ENCODE measurements at regions not wholly inside any gene's neighbourhood (a gene's known extent, or its start where the extent isn't known, plus 50 kb on each side); places are given as distances from the start of the nearest gene placed in this dataset.
"Not testable (repeated sequence)": the region's sequence is repeated elsewhere in the genome, so short reads cannot be mapped to it uniquely, and the experiment has no call there.

GRCh38 chr1:104636581-104636980, 886.9 kb downstream of the AMY1C start:
- no peak for DNase-seq (ENCODE audit: low read depth)
- TF ChIP-seq CTCF (conservative IDR thresholded peaks at IDR 0.05; ENCODE audit: low read depth, low read length), result no peak
- no peak overlapping the region for H3K4me3 ChIP-seq (ENCODE audit: low read depth, low read length)

- no peak for TF ChIP-seq CTCF (conservative IDR thresholded peaks at IDR 0.05; ENCODE audit: low read depth, low read length)
- no peak for DNase-seq (ENCODE audit: low read depth)
- no peak overlapping the region for H3K4me3 ChIP-seq (ENCODE audit: low read depth, low read length)
Observed at GRCh38 chr1:104646233-104646632, 896.5 kb downstream of the AMY1C start.

- DNase-seq (ENCODE audit: low read depth), result no peak
- peak; percentile 58 for TF ChIP-seq CTCF (conservative IDR thresholded peaks at IDR 0.05; ENCODE audit: low read depth, low read length)
Observed at GRCh38 chr1:104648269-104648691, 898.6 kb downstream of the AMY1C start.

GRCh38 chr1:104664374-104664773, 914.7 kb downstream of the AMY1C start:
- H3K4me3 ChIP-seq (ENCODE audit: low read depth, low read length); DNase-seq (ENCODE audit: low read depth): not testable (repeated sequence)

More at GRCh38 chr1:104648269-104648691, 898.6 kb downstream of the AMY1C start:
- H3K4me3 ChIP-seq (ENCODE audit: low read depth, low read length), result no peak overlapping the region

GRCh38 chr1:104665300-104665699, 915.6 kb downstream of the AMY1C start:
- no peak overlapping the region for H3K4me3 ChIP-seq (ENCODE audit: low read depth, low read length)
- no peak for TF ChIP-seq CTCF (conservative IDR thresholded peaks at IDR 0.05; ENCODE audit: low read depth, low read length)
- no peak for DNase-seq (ENCODE audit: low read depth)

GRCh38 chr1:104671684-104672353, 922.1 kb downstream of the AMY1C start:
- H3K4me3 ChIP-seq (ENCODE audit: low read depth, low read length), result no peak overlapping the region
- no peak for TF ChIP-seq CTCF (conservative IDR thresholded peaks at IDR 0.05; ENCODE audit: low read depth, low read length)

GRCh38 chr1:104699433-104699832, 949.7 kb downstream of the AMY1C start:
- no peak overlapping the region for H3K4me3 ChIP-seq (ENCODE audit: low read depth, low read length)
- no peak for DNase-seq (ENCODE audit: low read depth)
- no peak for TF ChIP-seq CTCF (conservative IDR thresholded peaks at IDR 0.05; ENCODE audit: low read depth, low read length)

More at GRCh38 chr1:104671684-104672353, 922.1 kb downstream of the AMY1C start:
- no peak for DNase-seq (ENCODE audit: low read depth)
